ENCODE measurements at regions not wholly inside any gene's neighbourhood (a gene's known extent, or its start where the extent isn't known, plus 50 kb on each side); places are given as distances from the start of the nearest gene placed in this dataset.

DNA sequence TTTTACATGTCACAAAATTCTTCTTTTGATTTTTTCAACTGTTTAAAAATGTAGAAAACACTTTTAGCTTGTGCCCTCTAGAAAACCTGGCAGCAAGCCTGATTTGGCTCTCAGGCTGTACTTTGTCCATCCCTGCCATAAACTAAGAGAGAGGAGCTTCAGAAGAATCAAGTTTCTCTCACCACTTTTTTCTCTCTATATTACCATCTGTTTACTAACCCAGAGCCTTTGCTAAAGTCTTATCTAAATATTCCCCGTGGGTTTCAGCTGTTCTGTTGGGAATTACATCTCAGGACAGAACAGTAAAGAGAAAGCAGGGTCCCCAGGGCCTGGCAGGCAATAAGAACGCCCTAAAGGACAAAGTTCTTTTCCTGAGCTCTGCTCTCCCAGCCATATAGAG, 409.1 kb upstream of the CRIM1 start (continued):
- TF ChIP-seq SRF (IDR thresholded peaks at IDR 0.05; ENCODE audit: low read depth, low read length): no peak

DNA sequence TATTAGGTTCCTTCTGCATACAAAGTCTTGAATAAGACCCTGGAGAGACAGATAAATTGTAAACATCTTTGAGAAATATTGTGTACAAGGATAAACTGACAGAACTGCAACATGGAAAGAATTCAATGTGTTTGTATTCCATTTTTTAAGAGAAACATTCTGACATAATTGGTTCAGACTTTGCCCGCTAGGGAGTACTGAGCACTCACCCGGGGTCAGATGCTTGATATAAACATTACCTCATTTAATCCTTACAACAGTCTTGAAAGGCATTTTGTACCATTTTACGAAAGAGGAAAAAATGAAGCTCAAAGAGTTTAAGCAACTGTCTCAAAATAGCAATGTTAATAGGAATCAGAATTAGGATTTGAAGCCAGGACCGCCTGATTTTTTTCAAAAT, 416.7 kb upstream of the CRIM1 start:
- Histone ChIP-seq H3K4me1 (replicated peaks in 1 of 4; ENCODE audit: control insufficient read depth in 3 of 4, insufficient read depth in 4 of 4, low read length in 3 of 4) (no peaks in the 10 kb centered on the region), H3K4ac (replicated peaks; ENCODE audit: insufficient read length, low read depth, low read length) (no peak overlapping the region), H3K4me3 (ENCODE audit: extremely low read depth in 1 of 4, insufficient read depth in 2 of 4, low read depth in 3 of 4, low read length in 4 of 4) (no peak overlapping the region), H4K5ac (ENCODE audit: insufficient read length, low read depth, low read length) (no peak overlapping the region), H2BK15ac (ENCODE audit: low read length) (no peak overlapping the region), H2BK5ac (ENCODE audit: low read depth, low read length) (no peak overlapping the region), H3K23ac (ENCODE audit: insufficient read length) (no peak overlapping the region), H2BK12ac (ENCODE audit: low read depth, low read length) (no peak overlapping the region), H3K27me3 (replicated peaks in 1 of 4; ENCODE audit: control insufficient read depth in 3 of 4, extremely low read depth in 1 of 4, insufficient read depth in 3 of 4, low read length in 3 of 4) (no peaks in the 10 kb centered on the region), H2AFZ (ENCODE audit: low read length) (no peak overlapping the region), H3K14ac (ENCODE audit: insufficient read length) (no peak overlapping the region), H3K9me3 (ENCODE audit: insufficient read depth in 2 of 2, low read depth in 1 of 2, low read length in 1 of 2) (no peaks in the 10 kb centered on the region), H4K91ac (replicated peaks; ENCODE audit: insufficient read length, low read length) (no peak overlapping the region), H2AK5ac (ENCODE audit: low read depth, low read length) (no peak overlapping the region), H3K56ac (replicated peaks; ENCODE audit: insufficient read length, low read depth, low read length) (no peak overlapping the region), H4K20me1 (replicated peaks in 1 of 2; ENCODE audit: control insufficient read depth in 1 of 2, insufficient read depth in 2 of 2, low read length in 2 of 2) (no peaks in the 10 kb centered on the region), H3K79me1 (ENCODE audit: low read depth, low read length) (no peaks in the 10 kb centered on the region), H3K36me3 (ENCODE audit: control insufficient read depth in 2 of 4, insufficient read depth in 4 of 4, low read length in 3 of 4) (no peaks in the 10 kb centered on the region), H3K4me2 (ENCODE audit: insufficient read depth in 1 of 2, low read depth in 2 of 2, low read length in 2 of 2) (no peak overlapping the region), H2BK20ac (ENCODE audit: low read length) (no peak overlapping the region), H3K18ac (ENCODE audit: extremely low read depth, low read length) (no peak overlapping the region), H2BK120ac (replicated peaks; ENCODE audit: low read depth, low read length) (no peak overlapping the region), H3K27ac (ENCODE audit: low read depth, low read length) (no peak overlapping the region), H3K79me2 (ENCODE audit: control insufficient read depth in 1 of 2, insufficient read depth in 2 of 2, low read length in 2 of 2) (no peaks in the 10 kb centered on the region), H3K23me2 (ENCODE audit: low read depth, low read length) (no peaks in the 10 kb centered on the region), H4K8ac (ENCODE audit: extremely low read depth, insufficient read depth, low read length) (no peak overlapping the region), H3K9ac (replicated peaks in 1 of 4; ENCODE audit: extremely low read depth in 1 of 4, low read depth in 3 of 4, low read length in 3 of 4) (no peak overlapping the region)
- WGBS, 2 experiments (ENCODE audit: extremely low coverage in 1 of 2, insufficient coverage in 1 of 2, insufficient read length in 1 of 2, insufficient replicate concordance in 2 of 2, low coverage in 1 of 2, low lambda C conversion rate in 2 of 2, missing lambda C conversion rate in 1 of 2): 86% methylated on average over 4 of the region's 4 CpGs; no CpG with 5 or more reads in 1 of the 2 experiments
- DNase-seq (ENCODE audit: low read depth in 1 of 2, low spot score in 2 of 2) (no peak), FAIRE-seq (no peak)
- ChIA-PET CTCF (ENCODE audit: partially characterized antibody) (interaction anchor here (1.2 kb wide), 1 partner anchor 25 kb away, joined by 3 read pairs; no protein-coding TSS in a partner anchor), POLR2A (ENCODE audit: partially characterized antibody) (no interaction called here)
- TF ChIP-seq RAD21 (IDR thresholded peaks at IDR 0.05 in 1 of 2, conservative IDR thresholded peaks at IDR 0.05 in 1 of 2; ENCODE audit: low read depth in 2 of 2, low read length in 2 of 2) (no peak), SAP30 (IDR thresholded peaks at IDR 0.05; ENCODE audit: insufficient read depth, insufficient replicate concordance, low read length) (no peak), CEBPB (IDR thresholded peaks at IDR 0.05; ENCODE audit: low read depth, low read length) (no peak), RXRA (IDR thresholded peaks at IDR 0.05; ENCODE audit: insufficient read depth, low read depth, low read length) (no peak), BCL11A (IDR thresholded peaks at IDR 0.05; ENCODE audit: low read depth in 2 of 2, low read length in 2 of 2) (no peak), EP300 (IDR thresholded peaks at IDR 0.05; ENCODE audit: borderline replicate concordance in 1 of 2, low read depth in 2 of 2, low read length in 2 of 2) (no peak), GABPA (IDR thresholded peaks at IDR 0.05; ENCODE audit: borderline replicate concordance, insufficient read depth, low read length) (no peak), KDM1A (IDR thresholded peaks at IDR 0.05; ENCODE audit: borderline replicate concordance, low read length) (no peak)
- TF ChIP-seq, protein P1, sequence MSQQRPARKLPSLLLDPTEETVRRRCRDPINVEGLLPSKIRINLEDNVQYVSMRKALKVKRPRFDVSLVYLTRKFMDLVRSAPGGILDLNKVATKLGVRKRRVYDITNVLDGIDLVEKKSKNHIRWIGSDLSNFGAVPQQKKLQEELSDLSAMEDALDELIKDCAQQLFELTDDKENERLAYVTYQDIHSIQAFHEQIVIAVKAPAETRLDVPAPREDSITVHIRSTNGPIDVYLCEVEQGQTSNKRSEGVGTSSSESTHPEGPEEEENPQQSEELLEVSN (IDR thresholded peaks at IDR 0.05): no peak
- TF ChIP-seq, protein P2, sequence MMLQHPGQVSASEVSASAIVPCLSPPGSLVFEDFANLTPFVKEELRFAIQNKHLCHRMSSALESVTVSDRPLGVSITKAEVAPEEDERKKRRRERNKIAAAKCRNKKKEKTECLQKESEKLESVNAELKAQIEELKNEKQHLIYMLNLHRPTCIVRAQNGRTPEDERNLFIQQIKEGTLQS (IDR thresholded peaks at IDR 0.05; ENCODE audit: insufficient read depth, low read depth, low read length): no peak

Measured in H1 (cell line).